ENCODE measurements at regions not wholly inside any gene's neighbourhood (a gene's known extent, or its start where the extent isn't known, plus 50 kb on each side); places are given as distances from the start of the nearest gene placed in this dataset.

GRCh38 chrX:2159393-2159792 lies 341.4 kb downstream of the DHRSX start:
- CTCF ChIA-PET (ENCODE audit: low intra/inter-chr PET ratio, low total read pairs) = no interaction called here
- H3K79me2 ChIP-seq (ENCODE audit: insufficient read depth, low read length) = no peaks in the 10 kb centered on the region
- TF ChIP-seq PAF1 (CRISPR knock-in tag; IDR thresholded peaks at IDR 0.05) = no peak
- no peak for TF ChIP-seq PAX8 (CRISPR knock-in tag; IDR thresholded peaks at IDR 0.05; ENCODE audit: borderline replicate concordance)
- TF ChIP-seq MAZ (IDR thresholded peaks at IDR 0.05; ENCODE audit: borderline replicate concordance, low read depth, low read length) = no peak
- no peak for TF ChIP-seq MAZ (CRISPR knock-in tag; IDR thresholded peaks at IDR 0.05; ENCODE audit: low read depth)
- TF ChIP-seq HNRNPL (IDR thresholded peaks at IDR 0.05; ENCODE audit: low read depth, low read length) = no peak
- TF ChIP-seq NFIC (IDR thresholded peaks at IDR 0.05; ENCODE audit: low read length) = no peak
- no peak for TF ChIP-seq CREB1 (IDR thresholded peaks at IDR 0.05)
- TF ChIP-seq CREB1 (CRISPR knock-in tag; IDR thresholded peaks at IDR 0.05) = no peak
- TF ChIP-seq CREBL2 (CRISPR knock-in tag; IDR thresholded peaks at IDR 0.05; ENCODE audit: borderline replicate concordance) = no peak
- TF ChIP-seq SRF (IDR thresholded peaks at IDR 0.05; ENCODE audit: low read depth, low read length) = no peak
- no peak for TF ChIP-seq FOXO1 (CRISPR knock-in tag; IDR thresholded peaks at IDR 0.05)
- TF ChIP-seq ZFP36L1 (CRISPR knock-in tag; IDR thresholded peaks at IDR 0.05) = no peak
- TF ChIP-seq HINFP (CRISPR knock-in tag; IDR thresholded peaks at IDR 0.05; ENCODE audit: low read depth) = no peak
- no peak for TF ChIP-seq CHD2 (IDR thresholded peaks at IDR 0.05; ENCODE audit: low read depth, low read length)

More at GRCh38 chrX:2159393-2159792, 341.4 kb downstream of the DHRSX start:
- Histone ChIP-seq H3K4me3 (replicated peaks in 1 of 3; ENCODE audit: insufficient read depth in 1 of 3, low read depth in 2 of 3, low read length in 3 of 3) (no peak overlapping the region), H3K4me2 (ENCODE audit: low read depth, low read length) (no peak overlapping the region), H3K27me3 (ENCODE audit: control insufficient read depth in 1 of 2, insufficient read depth in 2 of 2, low read length in 2 of 2) (no peaks in the 10 kb centered on the region), H3K9me3 (ENCODE audit: low read length) (no peaks in the 10 kb centered on the region), H4K20me1 (ENCODE audit: insufficient read depth, low read length) (no peaks in the 10 kb centered on the region), H3K36me3 (replicated peaks in 1 of 2; ENCODE audit: control insufficient read depth in 1 of 2, insufficient read depth in 2 of 2, low read length in 2 of 2) (no peaks in the 10 kb centered on the region), H3K27ac (ENCODE audit: extremely low read length, insufficient read depth, low read length) (no peak overlapping the region), H3K9ac (ENCODE audit: insufficient read depth, low read depth, low read length) (no peak overlapping the region), H3K4me1 (ENCODE audit: insufficient read depth, low read length) (no peaks in the 10 kb centered on the region), H2AFZ (ENCODE audit: low read length) (no peak overlapping the region)
- WGBS (ENCODE audit: low lambda C conversion rate) = 22% methylated on average over 4 of the region's 4 CpGs
- DNase-seq (ENCODE audit: low spot score) (no peak), FAIRE-seq (no peak), ATAC-seq (no peak)
- in situ Hi-C loops (cut with HindIII; ENCODE audit: extremely low pct_ligation_motif_present, low pct_unique_long_range_greater_than_20kb) (no loop called here), intact Hi-C loops (cut with micrococcal nuclease; ENCODE audit: unreplicated experiment) (no loop called here)
- POLR2A ChIA-PET = no interaction called here
- BruUV-seq (replicated peaks) = no TSS peak

All from HepG2 (cell line).